ENCODE measurements at regions not wholly inside any gene's neighbourhood (a gene's known extent, or its start where the extent isn't known, plus 50 kb on each side); places are given as distances from the start of the nearest gene placed in this dataset.

GRCh38 chr9:89869793-89870580, 265.2 kb downstream of the GADD45G start:
- no peak for DNase-seq

GRCh38 chr9:89871871-89872331, 267.1 kb downstream of the GADD45G start:
- no peak for DNase-seq

- no peak for DNase-seq
Measured at GRCh38 chr9:89872426-89872912, 267.7 kb downstream of the GADD45G start.

GRCh38 chr9:89872913-89873707, 268.3 kb downstream of the GADD45G start:
- no peak for DNase-seq

- DNase-seq = no peak
Measured at GRCh38 chr9:89873801-89874200, 269.0 kb downstream of the GADD45G start.

GRCh38 chr9:89874351-89875321, 269.8 kb downstream of the GADD45G start:
- DNase-seq = no peak

GRCh38 chr9:89877051-89878002, 272.5 kb downstream of the GADD45G start:
- DNase-seq = no peak

GRCh38 chr9:89878003-89878411, 273.2 kb downstream of the GADD45G start:
- DNase-seq = no peak

GRCh38 chr9:89878687-89879086, 273.9 kb downstream of the GADD45G start:
- no peak for DNase-seq

GRCh38 chr9:89879276-89879675, 274.5 kb downstream of the GADD45G start:
- DNase-seq = no peak

GRCh38 chr9:89879701-89880100, 274.9 kb downstream of the GADD45G start:
- no peak for DNase-seq

- no peak for DNase-seq
Measured at GRCh38 chr9:89880161-89880560, 275.3 kb downstream of the GADD45G start.

GRCh38 chr9:89880721-89881120, 275.9 kb downstream of the GADD45G start:
- no peak for DNase-seq

GRCh38 chr9:89881431-89881830, 276.6 kb downstream of the GADD45G start:
- no peak for DNase-seq

GRCh38 chr9:89882930-89883361, 278.1 kb downstream of the GADD45G start:
- DNase-seq = no peak

GRCh38 chr9:89883401-89884341, 278.9 kb downstream of the GADD45G start:
- no peak for DNase-seq

- no peak for DNase-seq
Measured at GRCh38 chr9:89884356-89885083, 279.7 kb downstream of the GADD45G start.

GRCh38 chr9:89885156-89885555, 280.3 kb downstream of the GADD45G start:
- no peak for DNase-seq

GRCh38 chr9:89886281-89886700, 281.5 kb downstream of the GADD45G start:
- DNase-seq = no peak
